ENCODE measurements at regions not wholly inside any gene's neighbourhood (a gene's known extent, or its start where the extent isn't known, plus 50 kb on each side); places are given as distances from the start of the nearest gene placed in this dataset.

- TF ChIP-seq CTCF (IDR thresholded peaks at IDR 0.05): no peak
- TF ChIP-seq EP300 (IDR thresholded peaks at IDR 0.05): no peak
Measured at GRCh38 chr17:34445101-34445500, 82.1 kb upstream of the CCL1 start.

All from esophagus muscularis mucosa (tissue), 3 donors.